A549 (cell line): ENCODE measurements at regions not wholly inside any gene's neighbourhood (a gene's known extent, or its start where the extent isn't known, plus 50 kb on each side); places are given as distances from the start of the nearest gene placed in this dataset.
A peak's percentile ranks its signal among the peaks of the same experiment; 100 is the strongest.

Source experiments
- ATAC-seq, 2 experiments: fragments of 200-7000 bp in 1 of 2; fragments of >200 bp in 1 of 2; cut with Nextera tagmentation in 1 of 2; cut with Tn5 transposase in 1 of 2; 3 replicates each; pipeline versions ENCODE4 v1.8.0 to v1.9.1; 2018 to 2020; ENCODE audit warnings: mild to moderate bottlenecking in 1 of 2, moderate library complexity in 1 of 2
- CTCF ChIA-PET: fragments of 300-600 bp; sonication (Branson Sonifier 250); formaldehyde crosslinking; extraction: SDS; loops from one replicate; lab custom pipeline; 2021; ENCODE audit warnings: antibody characterized with exemption, inconsistent platforms; lab: Yijun Ruan, JAX
- POLR2A ChIA-PET: fragments of 350-600 bp; formaldehyde crosslinking; extraction: SDS; loops from one replicate; lab custom pipeline; 2021; ENCODE audit warnings: antibody characterized with exemption, inconsistent platforms; lab: Yijun Ruan, JAX
- DNase-seq, 2 experiments: peaks; one replicate each; pipeline versions ENCODE4 v3.0.0 to v3.0.0-alpha.2; 2011 to 2016; ENCODE audit warnings: low read depth in 1 of 2, low spot score in 1 of 2
- FAIRE-seq: peaks from 2 replicates; lab custom pipeline; 2011; peaks lifted over from hg19 to GRCh38; lab: Jason Lieb, UNC
- H3K27ac ChIP-seq, 2 experiments: fragments of >200 bp; sonication (Bioruptor Twin); formaldehyde crosslinking; 3 replicates each; pipeline ENCODE4 v1.5.1; 2016 to 2017
- H3K4me1 ChIP-seq: fragments of >200 bp; sonication (Bioruptor Twin); formaldehyde crosslinking; 3 replicates; pipeline ENCODE4 v1.6.1; 2016
- H3K4me2 ChIP-seq: fragments of >200 bp; sonication (Bioruptor Twin); formaldehyde crosslinking; 3 replicates; pipeline ENCODE4 v1.6.1; 2016
- H3K4me3 ChIP-seq: fragments of >200 bp; sonication (Bioruptor Twin); formaldehyde crosslinking; 3 replicates; pipeline ENCODE4 v1.5.1; 2016
- H3K9me3 ChIP-seq: fragments of >200 bp; sonication (Bioruptor Twin); formaldehyde crosslinking; 3 replicates; pipeline ENCODE4 v1.6.1; 2016
- EHF ChIP-seq: fragments of 250-450 bp; sonication (Bioruptor Pico); IDR thresholded peaks from 2 replicates; pipeline ENCODE4 v1.5.0; 2020; ENCODE audit warnings: mild to moderate bottlenecking
- EP300 ChIP-seq, 2 experiments: fragments of >200 bp; sonication (Bioruptor Twin); formaldehyde crosslinking; IDR thresholded peaks; 2 replicates in 1 of 2; 3 replicates in 1 of 2; pipeline ENCODE4 v1.6.1; 2016 to 2017
- ESRRA ChIP-seq: fragments of 150-350 bp; IDR thresholded peaks from 2 replicates; pipeline ENCODE4 v1.6.1; 2014; ENCODE audit warnings: mild to moderate bottlenecking, low read length, borderline replicate concordance
- FOXS1 ChIP-seq: fragments of 250-450 bp; sonication (Bioruptor Pico); IDR thresholded peaks from 2 replicates; pipeline ENCODE4 v1.5.0; 2020; ENCODE audit warnings: mild to moderate bottlenecking, moderate library complexity
- GATA3 ChIP-seq: IDR thresholded peaks from 2 replicates; pipeline ENCODE4 v1.6.1; 2012; ENCODE audit warnings: borderline replicate concordance
- HOXA7 ChIP-seq: fragments of 250-450 bp; sonication (Bioruptor Pico); IDR thresholded peaks from 2 replicates; pipeline ENCODE4 v1.5.0; 2020; ENCODE audit warnings: mild to moderate bottlenecking, moderate library complexity
- HOXB13 ChIP-seq: fragments of 250-450 bp; sonication (Bioruptor Pico); IDR thresholded peaks from 2 replicates; pipeline ENCODE4 v1.5.0; 2020; ENCODE audit warnings: low read depth, mild to moderate bottlenecking, moderate library complexity
- MAZ ChIP-seq: fragments of 150-350 bp; IDR thresholded peaks from 2 replicates; pipeline ENCODE4 v1.6.1; 2014; ENCODE audit warnings: antibody characterized with exemption, low read depth, low read length, borderline replicate concordance
- MYC ChIP-seq: IDR thresholded peaks from 2 replicates; pipeline ENCODE4 v1.6.1; 2012; ENCODE audit warnings: mild to moderate bottlenecking, inconsistent platforms, low read length, improper control_type of control experiment, borderline replicate concordance
- NFE2L2 ChIP-seq: fragments of 150-350 bp; conservative IDR thresholded peaks from 2 replicates; pipeline ENCODE4 v1.6.1; 2014; ENCODE audit warnings: low read length
- NPAS2 ChIP-seq: fragments of 250-450 bp; sonication (Bioruptor Pico); IDR thresholded peaks from 2 replicates; pipeline ENCODE4 v1.8.0; 2022; ENCODE audit warnings: mild to moderate bottlenecking, moderate library complexity, borderline replicate concordance
- NR3C1 ChIP-seq: fragments of >200 bp; sonication (Bioruptor Twin); formaldehyde crosslinking; IDR thresholded peaks from 3 replicates; pipeline ENCODE4 v1.6.1; 2017
- RARB ChIP-seq: fragments of 250-450 bp; sonication (Bioruptor Pico); IDR thresholded peaks from 2 replicates; pipeline ENCODE4 v1.8.0; 2021; ENCODE audit warnings: mild to moderate bottlenecking, moderate library complexity
- RCOR1 ChIP-seq: fragments of 150-350 bp; IDR thresholded peaks from 2 replicates; pipeline ENCODE4 v1.6.1; 2014; ENCODE audit warnings: antibody characterized with exemption, low read length, low read depth
- RFX5 ChIP-seq: fragments of 450-650 bp; IDR thresholded peaks from 2 replicates; pipeline ENCODE4 v1.7.1; 2014; ENCODE audit warnings: antibody characterized with exemption, mild to moderate bottlenecking, moderate library complexity
- SMC3 ChIP-seq: fragments of >200 bp; sonication (Bioruptor Twin); formaldehyde crosslinking; IDR thresholded peaks from 3 replicates; pipeline ENCODE4 v1.6.1; 2018; ENCODE audit warnings: inconsistent platforms
- TP53 ChIP-seq: fragments of 250-450 bp; sonication (Bioruptor Pico); IDR thresholded peaks from 2 replicates; pipeline ENCODE4 v1.5.0; 2021; ENCODE audit warnings: mild to moderate bottlenecking, moderate library complexity
- whole genome bisulfite sequencing: methylation state at CpG from one replicate; pipeline ENCODE4 v1.1.6; 2017; ENCODE audit errors: missing lambda C conversion rate; 5-methylcytosine and 5-hydroxymethylcytosine counted together
- TF ChIP-seq, protein P1 (sequence below): IDR thresholded peaks from 2 replicates; pipeline ENCODE4 v1.6.1; 2012; ENCODE audit warnings: low read depth, borderline replicate concordance
- TF ChIP-seq, protein P2 (sequence below): fragments of 250-450 bp; sonication (Bioruptor Pico); IDR thresholded peaks from 2 replicates; pipeline ENCODE4 v1.5.0; 2020; ENCODE audit warnings: low read depth, mild to moderate bottlenecking, moderate library complexity
- TF ChIP-seq, protein P3 (sequence below): fragments of >200 bp; sonication (Bioruptor Twin); formaldehyde crosslinking; IDR thresholded peaks from 2 replicates; pipeline ENCODE4 v1.6.1; 2016
- TF ChIP-seq, protein P4 (sequence below): IDR thresholded peaks from 2 replicates; pipeline ENCODE4 v1.6.1; 2012
- TF ChIP-seq, protein P5 (sequence below): fragments of 450-650 bp; IDR thresholded peaks from 2 replicates; pipeline ENCODE4 v1.6.1; 2014; ENCODE audit warnings: antibody characterized with exemption

DNA sequence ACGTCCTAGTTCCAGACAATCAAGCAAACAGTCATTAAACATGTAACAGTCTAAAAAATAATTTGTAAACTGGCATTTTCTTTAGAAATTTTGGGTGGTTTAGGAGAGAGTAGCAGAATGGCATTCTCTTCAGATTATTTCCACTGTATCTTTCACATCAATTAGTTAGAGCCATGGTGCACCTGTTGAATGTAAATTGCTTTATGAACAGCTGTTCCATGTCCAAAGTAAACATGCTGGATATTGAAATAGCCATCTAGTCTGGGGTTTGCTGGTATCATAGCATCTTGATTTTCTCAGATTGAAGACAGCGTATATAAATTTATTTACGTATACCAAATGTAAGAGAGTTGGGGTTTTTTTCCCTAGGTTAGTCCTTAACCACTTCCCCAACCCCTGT is 143.6 kb downstream of the RCHY1 start:
- ChIA-PET POLR2A (no interaction called here), CTCF (no interaction called here)
- 61% methylated on average over 3 of the region's 3 CpGs for WGBS
- no peak for DNase-seq
- Histone ChIP-seq H3K9me3 (no peaks in the 10 kb centered on the region), H3K4me2 (no peak overlapping the region), H3K4me3 (no peak overlapping the region), H3K4me1 (no peaks in the 10 kb centered on the region), H3K27ac (no peak overlapping the region)
- FAIRE-seq: no peak
- no peak for ATAC-seq
- TF ChIP-seq RFX5 (no peak), NR3C1 (no peak), HOXB13 (CRISPR knock-in tag) (no peak), SMC3 (no peak)
- TF ChIP-seq, protein P1, sequence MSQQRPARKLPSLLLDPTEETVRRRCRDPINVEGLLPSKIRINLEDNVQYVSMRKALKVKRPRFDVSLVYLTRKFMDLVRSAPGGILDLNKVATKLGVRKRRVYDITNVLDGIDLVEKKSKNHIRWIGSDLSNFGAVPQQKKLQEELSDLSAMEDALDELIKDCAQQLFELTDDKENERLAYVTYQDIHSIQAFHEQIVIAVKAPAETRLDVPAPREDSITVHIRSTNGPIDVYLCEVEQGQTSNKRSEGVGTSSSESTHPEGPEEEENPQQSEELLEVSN: no peak
- TF ChIP-seq, protein P2, sequence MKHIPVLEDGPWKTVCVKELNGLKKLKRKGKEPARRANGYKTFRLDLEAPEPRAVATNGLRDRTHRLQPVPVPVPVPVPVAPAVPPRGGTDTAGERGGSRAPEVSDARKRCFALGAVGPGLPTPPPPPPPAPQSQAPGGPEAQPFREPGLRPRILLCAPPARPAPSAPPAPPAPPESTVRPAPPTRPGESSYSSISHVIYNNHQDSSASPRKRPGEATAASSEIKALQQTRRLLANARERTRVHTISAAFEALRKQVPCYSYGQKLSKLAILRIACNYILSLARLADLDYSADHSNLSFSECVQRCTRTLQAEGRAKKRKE: no peak

DNA sequence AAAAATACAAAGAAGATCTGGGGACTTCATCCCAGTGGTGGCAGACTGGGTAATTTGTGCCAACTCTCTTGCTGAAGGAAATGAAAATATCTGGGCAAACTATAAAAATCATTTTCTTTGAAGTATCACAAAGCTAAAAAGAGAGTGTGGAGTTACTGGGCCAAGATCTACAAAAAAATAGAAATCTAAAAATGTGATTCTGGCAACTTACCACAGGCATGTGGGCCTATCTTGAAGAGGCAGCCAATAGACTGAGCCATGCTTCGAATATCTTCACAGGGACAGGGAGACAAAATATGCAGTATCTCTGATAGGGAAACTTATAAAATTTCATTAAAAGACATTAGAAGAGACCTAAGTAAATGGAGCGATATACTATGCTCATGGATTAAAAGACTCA is 168.8 kb downstream of the RCHY1 start:
- no peak for TF ChIP-seq NFE2L2
- TF ChIP-seq, protein P3, sequence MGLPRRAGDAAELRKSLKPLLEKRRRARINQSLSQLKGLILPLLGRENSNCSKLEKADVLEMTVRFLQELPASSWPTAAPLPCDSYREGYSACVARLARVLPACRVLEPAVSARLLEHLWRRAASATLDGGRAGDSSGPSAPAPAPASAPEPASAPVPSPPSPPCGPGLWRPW: no peak
- no peak for TF ChIP-seq RCOR1
- TF ChIP-seq, protein P4, sequence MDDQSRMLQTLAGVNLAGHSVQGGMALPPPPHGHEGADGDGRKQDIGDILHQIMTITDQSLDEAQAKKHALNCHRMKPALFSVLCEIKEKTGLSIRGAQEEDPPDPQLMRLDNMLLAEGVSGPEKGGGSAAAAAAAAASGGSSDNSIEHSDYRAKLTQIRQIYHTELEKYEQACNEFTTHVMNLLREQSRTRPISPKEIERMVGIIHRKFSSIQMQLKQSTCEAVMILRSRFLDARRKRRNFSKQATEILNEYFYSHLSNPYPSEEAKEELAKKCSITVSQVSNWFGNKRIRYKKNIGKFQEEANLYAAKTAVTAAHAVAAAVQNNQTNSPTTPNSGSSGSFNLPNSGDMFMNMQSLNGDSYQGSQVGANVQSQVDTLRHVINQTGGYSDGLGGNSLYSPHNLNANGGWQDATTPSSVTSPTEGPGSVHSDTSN: no peak
- no peak for TF ChIP-seq EHF (CRISPR knock-in tag)
- TF ChIP-seq HOXA7 (CRISPR knock-in tag): no peak
- no peak for TF ChIP-seq MAZ
- TF ChIP-seq GATA3: no peak
- Histone ChIP-seq H3K4me3 (no peak overlapping the region), H3K4me1 (no peaks in the 10 kb centered on the region), H3K27ac (no peak overlapping the region), H3K9me3 (no peaks in the 10 kb centered on the region), H3K4me2 (no peak overlapping the region)
- POLR2A ChIA-PET: no interaction called here
- CTCF ChIA-PET: no interaction called here
- FAIRE-seq: no peak
- WGBS: 50% methylated on average over 2 of the region's 2 CpGs
- no peak for ATAC-seq
- no peak for DNase-seq

DNA sequence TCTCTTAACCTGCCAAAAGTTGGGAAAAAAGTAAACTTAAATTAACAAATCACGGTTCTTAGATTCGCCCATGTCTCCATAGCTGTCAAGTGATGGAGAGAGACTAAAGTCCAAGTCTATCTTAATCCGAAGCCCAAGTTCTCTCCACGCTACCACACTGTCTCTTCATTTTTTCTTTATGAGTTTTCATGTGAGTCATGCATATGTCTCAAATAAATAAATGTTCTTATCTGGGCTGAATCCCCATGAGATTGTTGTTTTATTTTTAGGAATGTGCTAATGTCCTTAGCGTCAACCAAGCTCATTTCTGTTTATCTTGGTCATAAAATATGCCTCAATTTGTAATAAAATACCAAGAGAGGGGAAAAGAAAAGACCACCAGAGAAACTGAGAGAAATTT is 169.3 kb downstream of the RCHY1 start:
- Histone ChIP-seq H3K4me3 (no peak overlapping the region), H3K27ac (no peak overlapping the region), H3K4me2 (no peak overlapping the region), H3K4me1 (no peaks in the 10 kb centered on the region), H3K9me3 (no peaks in the 10 kb centered on the region)
- ATAC-seq (no peak), DNase-seq (peak in 1 of 2 experiments; percentile 4), FAIRE-seq (no peak)
- ChIA-PET CTCF (no interaction called here), POLR2A (no interaction called here)
- 2% methylated on average over 5 of the region's 5 CpGs for WGBS
- TF ChIP-seq, protein P1: no peak
- TF ChIP-seq FOXS1 (CRISPR knock-in tag) (no peak), RARB (CRISPR knock-in tag) (no peak), NFE2L2 (no peak), EP300 (IDR thresholded peaks at IDR 0.05) (no peak), NPAS2 (CRISPR knock-in tag) (no peak), TP53 (CRISPR knock-in tag) (no peak), MYC (no peak), ESRRA (no peak)
- TF ChIP-seq, protein P2: no peak
- TF ChIP-seq, protein P5, sequence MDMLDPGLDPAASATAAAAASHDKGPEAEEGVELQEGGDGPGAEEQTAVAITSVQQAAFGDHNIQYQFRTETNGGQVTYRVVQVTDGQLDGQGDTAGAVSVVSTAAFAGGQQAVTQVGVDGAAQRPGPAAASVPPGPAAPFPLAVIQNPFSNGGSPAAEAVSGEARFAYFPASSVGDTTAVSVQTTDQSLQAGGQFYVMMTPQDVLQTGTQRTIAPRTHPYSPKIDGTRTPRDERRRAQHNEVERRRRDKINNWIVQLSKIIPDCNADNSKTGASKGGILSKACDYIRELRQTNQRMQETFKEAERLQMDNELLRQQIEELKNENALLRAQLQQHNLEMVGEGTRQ: no peak
